SK-N-SH (cell line): ENCODE measurements at regions not wholly inside any gene's neighbourhood (a gene's known extent, or its start where the extent isn't known, plus 50 kb on each side); places are given as distances from the start of the nearest gene placed in this dataset.

Source experiments
- CTCF ChIA-PET: fragments of 300-600, 350-600 bp; formaldehyde crosslinking; extraction: SDS; loops from one replicate; lab custom pipeline; 2021; lab: Yijun Ruan, JAX
- POLR2A ChIA-PET: fragments of 350-600 bp; sonication (Branson Sonifier 250); formaldehyde crosslinking; extraction: SDS; loops from one replicate; lab custom pipeline; 2020; ENCODE audit warnings: antibody characterized with exemption, inconsistent platforms; lab: Yijun Ruan, JAX
- DNase-seq: peaks from one replicate; pipeline ENCODE4 v3.0.0; 2012
- H2AFZ ChIP-seq: fragments of 200-600 bp; sonication (generic); 2 replicates; pipeline ENCODE4 v1.8.1; 2016; ENCODE audit warnings: antibody characterized with exemption, mild to moderate bottlenecking, low read depth
- H3F3A ChIP-seq: fragments of 200-600 bp; sonication (generic); replicated peaks from 2 replicates; pipeline ENCODE3; 2016; ENCODE audit warnings: antibody characterized with exemption, mild to moderate bottlenecking; ENCODE audit not compliant: insufficient read depth
- H3K27ac ChIP-seq, 2 experiments: fragments of 200-500 bp in 1 of 2; fragments of 200-600 bp in 1 of 2; sonication (Bioruptor generic) in 1 of 2; sonication (generic), shearing (Covaris generic) in 1 of 2; 2 replicates each; pipeline versions ENCODE4 v1.5.1 to v1.6.1; 2014 to 2016; ENCODE audit warnings: low read depth in 2 of 2, inconsistent platforms in 1 of 2, low read length in 1 of 2, mild to moderate bottlenecking in 1 of 2, mixed read lengths in 1 of 2
- H3K27me3 ChIP-seq: fragments of 200-600 bp; sonication (generic), shearing (Covaris generic); 2 replicates; pipeline ENCODE4 v1.6.1; 2016; ENCODE audit warnings: mixed run types; ENCODE audit not compliant: insufficient read depth
- H3K36me3 ChIP-seq, 2 experiments: fragments of 200-500 bp in 1 of 2; fragments of 200-600 bp in 1 of 2; sonication (Bioruptor generic) in 1 of 2; sonication (generic) in 1 of 2; replicated peaks in 1 of 2; 2 replicates each; pipeline versions ENCODE3 to v1.5.1; 2014 to 2016; ENCODE audit warnings: low read length in 1 of 2, mild to moderate bottlenecking in 1 of 2; ENCODE audit not compliant: insufficient read depth in 2 of 2, control insufficient read depth in 1 of 2
- H3K4me1 ChIP-seq, 2 experiments: fragments of 200-500 bp in 1 of 2; fragments of 200-600 bp in 1 of 2; sonication (Bioruptor generic) in 1 of 2; sonication (generic), shearing (Covaris generic) in 1 of 2; 2 replicates each; pipeline versions ENCODE4 v1.5.1 to v1.6.1; 2014 to 2016; ENCODE audit warnings: low read depth in 1 of 2, low read length in 1 of 2, mixed run types in 1 of 2; ENCODE audit not compliant: insufficient read depth in 2 of 2, control insufficient read depth in 1 of 2
- H3K4me2 ChIP-seq: fragments of 200-600 bp; sonication (generic), shearing (Covaris generic); 2 replicates; pipeline ENCODE4 v1.6.1; 2017; ENCODE audit warnings: mixed run types
- H3K4me3 ChIP-seq, 2 experiments: fragments of 200-500 bp in 1 of 2; fragments of 200-600 bp in 1 of 2; sonication (Bioruptor generic) in 1 of 2; sonication (generic), shearing (Covaris generic) in 1 of 2; 2 replicates each; pipeline versions ENCODE4 v1.5.1 to v1.8.1; 2014 to 2016; ENCODE audit warnings: low read depth in 2 of 2, inconsistent platforms in 1 of 2, low read length in 1 of 2, mild to moderate bottlenecking in 1 of 2, mixed read lengths in 1 of 2, moderate library complexity in 1 of 2
- H3K79me2 ChIP-seq: fragments of 200-600 bp; sonication (generic); 2 replicates; pipeline ENCODE4 v1.8.1; 2017; ENCODE audit warnings: mild to moderate bottlenecking; ENCODE audit not compliant: insufficient read depth
- H3K9ac ChIP-seq: fragments of 200-600 bp; sonication (generic); 2 replicates; pipeline ENCODE4 v1.6.1; 2017; ENCODE audit warnings: mixed run types
- H3K9me2 ChIP-seq: fragments of 200-600 bp; sonication (generic); 2 replicates; pipeline ENCODE4 v1.6.1; 2017; ENCODE audit warnings: mixed run types
- H3K9me3 ChIP-seq: fragments of 200-600 bp; sonication (generic); 2 replicates; pipeline ENCODE4 v1.6.1; 2017; ENCODE audit warnings: mixed run types, mild to moderate bottlenecking, moderate library complexity
- H4K20me1 ChIP-seq: fragments of 200-600 bp; sonication (generic); 2 replicates; pipeline ENCODE4 v1.6.1; 2017; ENCODE audit warnings: mild to moderate bottlenecking, mixed run types; ENCODE audit not compliant: insufficient read depth
- CHD2 ChIP-seq: fragments of 150-350 bp; IDR thresholded peaks from 2 replicates; pipeline ENCODE4 v1.6.1; 2018; ENCODE audit warnings: low read length; ENCODE audit not compliant: partially characterized antibody
- ELF1 ChIP-seq: IDR thresholded peaks from 2 replicates; pipeline ENCODE4 v1.4.0; 2012
- EP300 ChIP-seq, 2 experiments: IDR thresholded peaks; 2 replicates each; pipeline versions ENCODE4 v1.4.0 to v1.6.1; 2012; ENCODE audit warnings: borderline replicate concordance in 1 of 2, low read depth in 1 of 2, low read length in 1 of 2
- EZH2phosphoT487 ChIP-seq: fragments of 200-600 bp; sonication (generic); IDR thresholded peaks from 2 replicates; pipeline ENCODE4 v1.6.1; 2017; ENCODE audit warnings: low read depth, mixed run types, mild to moderate bottlenecking, antibody characterized with exemption, moderate library complexity, borderline replicate concordance
- FOSL2 ChIP-seq: IDR thresholded peaks from 2 replicates; pipeline ENCODE4 v1.4.0; 2012; ENCODE audit warnings: low read depth, mild to moderate bottlenecking, moderate library complexity, borderline replicate concordance
- FOXM1 ChIP-seq: IDR thresholded peaks from 2 replicates; pipeline ENCODE4 v1.4.0; 2012; ENCODE audit warnings: low read depth, mild to moderate bottlenecking
- MEF2A ChIP-seq: IDR thresholded peaks from 2 replicates; pipeline ENCODE4 v1.4.0; 2012; ENCODE audit warnings: low read depth, borderline replicate concordance
- NRF1 ChIP-seq: IDR thresholded peaks from 2 replicates; pipeline ENCODE4 v1.6.1; 2012; ENCODE audit warnings: low read depth, mild to moderate bottlenecking, low read length
- POLR2AphosphoS5 ChIP-seq: IDR thresholded peaks from 2 replicates; pipeline ENCODE4 v1.6.1; 2012; ENCODE audit warnings: low read depth, low read length
- RCOR1 ChIP-seq: fragments of 150-350 bp; IDR thresholded peaks from 2 replicates; pipeline ENCODE4 v1.6.1; 2017; ENCODE audit warnings: antibody characterized with exemption, low read length
- RFX5 ChIP-seq: IDR thresholded peaks from 2 replicates; pipeline ENCODE4 v1.6.1; 2012; ENCODE audit warnings: mild to moderate bottlenecking, improper control_type of control experiment, low read length
- SIN3A ChIP-seq: IDR thresholded peaks from 2 replicates; pipeline ENCODE4 v1.6.1; 2012; ENCODE audit warnings: low read depth, mild to moderate bottlenecking, low read length, moderate library complexity, borderline replicate concordance
- TEAD4 ChIP-seq: IDR thresholded peaks from 2 replicates; pipeline ENCODE4 v1.4.0; 2012; ENCODE audit warnings: mild to moderate bottlenecking, borderline replicate concordance; ENCODE audit not compliant: insufficient read depth
- YY1 ChIP-seq: IDR thresholded peaks from 2 replicates; pipeline ENCODE4 v1.4.0; 2012; ENCODE audit warnings: low read depth, mild to moderate bottlenecking
- WGBS: methylation state at CpG from one replicate; pipeline ENCODE4 v1.1.6; 2017; ENCODE audit warnings: low lambda C conversion rate; 5-methylcytosine and 5-hydroxymethylcytosine counted together
- TF ChIP-seq, protein P1 (sequence below): IDR thresholded peaks from 2 replicates; pipeline ENCODE4 v1.6.1; 2012; ENCODE audit warnings: mild to moderate bottlenecking, low read depth, low read length, moderate library complexity
- TF ChIP-seq, protein P2 (sequence below): fragments of 150-350 bp; IDR thresholded peaks from 2 replicates; pipeline ENCODE4 v1.6.1; 2017; ENCODE audit warnings: antibody characterized with exemption, low read length, low read depth, borderline replicate concordance
- TF ChIP-seq, protein P3 (sequence below): IDR thresholded peaks from 2 replicates; pipeline ENCODE4 v1.4.0; 2012; ENCODE audit warnings: low read depth
- TF ChIP-seq, protein P4 (sequence below): IDR thresholded peaks from 2 replicates; pipeline ENCODE4 v1.4.0; 2012; ENCODE audit warnings: low read depth, borderline replicate concordance
- TF ChIP-seq, protein P5 (sequence below): fragments of 150-350 bp; IDR thresholded peaks from 2 replicates; pipeline ENCODE4 v1.6.1; 2016; ENCODE audit warnings: mild to moderate bottlenecking, low read depth, low read length

DNA sequence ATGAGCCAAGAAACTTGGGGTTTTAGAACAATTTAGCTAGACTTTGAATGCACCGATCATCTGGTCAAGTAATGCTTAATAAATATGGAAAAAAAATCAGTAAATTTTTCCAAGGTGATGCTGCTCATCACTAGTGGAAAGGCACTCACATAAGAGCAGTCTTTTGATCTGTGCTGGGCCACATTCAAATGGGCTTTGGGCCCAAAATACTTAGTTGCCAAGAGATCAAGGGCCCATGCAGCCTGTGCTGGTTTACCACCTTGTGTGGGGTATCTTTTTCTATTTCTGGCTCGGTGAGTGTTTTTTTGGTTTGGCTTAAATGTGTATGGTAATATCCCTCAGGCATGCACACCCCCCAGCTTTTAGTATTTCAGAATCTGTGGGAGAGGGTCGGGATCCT lies 943.2 kb downstream of the TMTC2 start:
- Histone ChIP-seq H3K9ac (no peak overlapping the region), H3F3A (peaks cover 7% of the 10 kb centered on the region), H3K79me2 (no peaks in the 10 kb centered on the region), H3K27ac (no peak overlapping the region), H2AFZ (no peak overlapping the region), H3K9me3 (no peaks in the 10 kb centered on the region), H3K4me1 (no peaks in the 10 kb centered on the region; a peak in 1 of 4 replicates), H3K9me2 (no peaks in the 10 kb centered on the region; the same call in 1 of the 2 replicates), H3K4me2 (no peak overlapping the region), H3K27me3 (no peaks in the 10 kb centered on the region), H4K20me1 (no peaks in the 10 kb centered on the region), H3K36me3 (no peaks in the 10 kb centered on the region), H3K4me3 (no peak overlapping the region)
- TF ChIP-seq ELF1 (no peak), SIN3A (no peak), YY1 (no peak), MEF2A (no peak), EP300 (IDR thresholded peaks at IDR 0.05; ENCODE audit: borderline replicate concordance in 1 of 2, low read depth in 1 of 2, low read length in 1 of 2) (no peak), TEAD4 (no peak), FOXM1 (no peak), CHD2 (no peak), POLR2AphosphoS5 (no peak), FOSL2 (no peak), NRF1 (no peak), RFX5 (no peak), EZH2phosphoT487 (no peak), RCOR1 (no peak)
- TF ChIP-seq, protein P1, sequence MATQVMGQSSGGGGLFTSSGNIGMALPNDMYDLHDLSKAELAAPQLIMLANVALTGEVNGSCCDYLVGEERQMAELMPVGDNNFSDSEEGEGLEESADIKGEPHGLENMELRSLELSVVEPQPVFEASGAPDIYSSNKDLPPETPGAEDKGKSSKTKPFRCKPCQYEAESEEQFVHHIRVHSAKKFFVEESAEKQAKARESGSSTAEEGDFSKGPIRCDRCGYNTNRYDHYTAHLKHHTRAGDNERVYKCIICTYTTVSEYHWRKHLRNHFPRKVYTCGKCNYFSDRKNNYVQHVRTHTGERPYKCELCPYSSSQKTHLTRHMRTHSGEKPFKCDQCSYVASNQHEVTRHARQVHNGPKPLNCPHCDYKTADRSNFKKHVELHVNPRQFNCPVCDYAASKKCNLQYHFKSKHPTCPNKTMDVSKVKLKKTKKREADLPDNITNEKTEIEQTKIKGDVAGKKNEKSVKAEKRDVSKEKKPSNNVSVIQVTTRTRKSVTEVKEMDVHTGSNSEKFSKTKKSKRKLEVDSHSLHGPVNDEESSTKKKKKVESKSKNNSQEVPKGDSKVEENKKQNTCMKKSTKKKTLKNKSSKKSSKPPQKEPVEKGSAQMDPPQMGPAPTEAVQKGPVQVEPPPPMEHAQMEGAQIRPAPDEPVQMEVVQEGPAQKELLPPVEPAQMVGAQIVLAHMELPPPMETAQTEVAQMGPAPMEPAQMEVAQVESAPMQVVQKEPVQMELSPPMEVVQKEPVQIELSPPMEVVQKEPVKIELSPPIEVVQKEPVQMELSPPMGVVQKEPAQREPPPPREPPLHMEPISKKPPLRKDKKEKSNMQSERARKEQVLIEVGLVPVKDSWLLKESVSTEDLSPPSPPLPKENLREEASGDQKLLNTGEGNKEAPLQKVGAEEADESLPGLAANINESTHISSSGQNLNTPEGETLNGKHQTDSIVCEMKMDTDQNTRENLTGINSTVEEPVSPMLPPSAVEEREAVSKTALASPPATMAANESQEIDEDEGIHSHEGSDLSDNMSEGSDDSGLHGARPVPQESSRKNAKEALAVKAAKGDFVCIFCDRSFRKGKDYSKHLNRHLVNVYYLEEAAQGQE: no peak
- TF ChIP-seq, protein P2, sequence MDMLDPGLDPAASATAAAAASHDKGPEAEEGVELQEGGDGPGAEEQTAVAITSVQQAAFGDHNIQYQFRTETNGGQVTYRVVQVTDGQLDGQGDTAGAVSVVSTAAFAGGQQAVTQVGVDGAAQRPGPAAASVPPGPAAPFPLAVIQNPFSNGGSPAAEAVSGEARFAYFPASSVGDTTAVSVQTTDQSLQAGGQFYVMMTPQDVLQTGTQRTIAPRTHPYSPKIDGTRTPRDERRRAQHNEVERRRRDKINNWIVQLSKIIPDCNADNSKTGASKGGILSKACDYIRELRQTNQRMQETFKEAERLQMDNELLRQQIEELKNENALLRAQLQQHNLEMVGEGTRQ: no peak
- TF ChIP-seq, protein P3, sequence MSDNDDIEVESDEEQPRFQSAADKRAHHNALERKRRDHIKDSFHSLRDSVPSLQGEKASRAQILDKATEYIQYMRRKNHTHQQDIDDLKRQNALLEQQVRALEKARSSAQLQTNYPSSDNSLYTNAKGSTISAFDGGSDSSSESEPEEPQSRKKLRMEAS: no peak
- TF ChIP-seq, protein P4, sequence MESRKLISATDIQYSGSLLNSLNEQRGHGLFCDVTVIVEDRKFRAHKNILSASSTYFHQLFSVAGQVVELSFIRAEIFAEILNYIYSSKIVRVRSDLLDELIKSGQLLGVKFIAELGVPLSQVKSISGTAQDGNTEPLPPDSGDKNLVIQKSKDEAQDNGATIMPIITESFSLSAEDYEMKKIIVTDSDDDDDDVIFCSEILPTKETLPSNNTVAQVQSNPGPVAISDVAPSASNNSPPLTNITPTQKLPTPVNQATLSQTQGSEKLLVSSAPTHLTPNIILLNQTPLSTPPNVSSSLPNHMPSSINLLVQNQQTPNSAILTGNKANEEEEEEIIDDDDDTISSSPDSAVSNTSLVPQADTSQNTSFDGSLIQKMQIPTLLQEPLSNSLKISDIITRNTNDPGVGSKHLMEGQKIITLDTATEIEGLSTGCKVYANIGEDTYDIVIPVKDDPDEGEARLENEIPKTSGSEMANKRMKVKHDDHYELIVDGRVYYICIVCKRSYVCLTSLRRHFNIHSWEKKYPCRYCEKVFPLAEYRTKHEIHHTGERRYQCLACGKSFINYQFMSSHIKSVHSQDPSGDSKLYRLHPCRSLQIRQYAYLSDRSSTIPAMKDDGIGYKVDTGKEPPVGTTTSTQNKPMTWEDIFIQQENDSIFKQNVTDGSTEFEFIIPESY: no peak
- TF ChIP-seq, protein P5, sequence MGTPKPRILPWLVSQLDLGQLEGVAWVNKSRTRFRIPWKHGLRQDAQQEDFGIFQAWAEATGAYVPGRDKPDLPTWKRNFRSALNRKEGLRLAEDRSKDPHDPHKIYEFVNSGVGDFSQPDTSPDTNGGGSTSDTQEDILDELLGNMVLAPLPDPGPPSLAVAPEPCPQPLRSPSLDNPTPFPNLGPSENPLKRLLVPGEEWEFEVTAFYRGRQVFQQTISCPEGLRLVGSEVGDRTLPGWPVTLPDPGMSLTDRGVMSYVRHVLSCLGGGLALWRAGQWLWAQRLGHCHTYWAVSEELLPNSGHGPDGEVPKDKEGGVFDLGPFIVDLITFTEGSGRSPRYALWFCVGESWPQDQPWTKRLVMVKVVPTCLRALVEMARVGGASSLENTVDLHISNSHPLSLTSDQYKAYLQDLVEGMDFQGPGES: no peak
- POLR2A ChIA-PET: no interaction called here
- 74% methylated on average over 3 of the region's 3 CpGs for WGBS
- CTCF ChIA-PET: interaction anchor here (1.1 kb wide), 1 partner anchor 200 kb away, joined by 3 read pairs; no protein-coding TSS in a partner anchor
- no peak for DNase-seq
